GM13976 (cell line): ENCODE measurements at regions not wholly inside any gene's neighbourhood (a gene's known extent, or its start where the extent isn't known, plus 50 kb on each side); places are given as distances from the start of the nearest gene placed in this dataset.
"Not testable (repeated sequence)": the region's sequence is repeated elsewhere in the genome, so short reads cannot be mapped to it uniquely, and the experiment has no call there.

Source experiments
- DNase-seq: peaks from one replicate; pipeline ENCODE4 v3.0.0; 2012; ENCODE audit warnings: low spot score
- CTCF ChIP-seq: IDR thresholded peaks from 2 replicates; pipeline ENCODE4 v1.5.1; 2012; ENCODE audit warnings: borderline replicate concordance, mild to moderate bottlenecking; ENCODE audit not compliant: insufficient read depth; ENCODE audit errors: extremely low read depth, missing control alignments, control extremely low read depth
- in situ Hi-C: fragments of 300-500 bp; cut with MboI; formaldehyde crosslinking; loops from one replicate; pipeline ENCODE4 v1.12.0; 2022; ENCODE audit warnings: low sequenced_read_pairs, mixed read lengths, inconsistent platforms; ENCODE audit not compliant: unreplicated experiment

- in situ Hi-C loops, result no loop called here
- TF ChIP-seq CTCF, result no peak
- no peak for DNase-seq
Measured at GRCh38 chrX:108914791-108915190, 178.4 kb upstream of the IRS4 start.

GRCh38 chrX:108903831-108904230, 167.5 kb upstream of the IRS4 start:
- DNase-seq, in situ Hi-C loops: not testable (repeated sequence)

DNA sequence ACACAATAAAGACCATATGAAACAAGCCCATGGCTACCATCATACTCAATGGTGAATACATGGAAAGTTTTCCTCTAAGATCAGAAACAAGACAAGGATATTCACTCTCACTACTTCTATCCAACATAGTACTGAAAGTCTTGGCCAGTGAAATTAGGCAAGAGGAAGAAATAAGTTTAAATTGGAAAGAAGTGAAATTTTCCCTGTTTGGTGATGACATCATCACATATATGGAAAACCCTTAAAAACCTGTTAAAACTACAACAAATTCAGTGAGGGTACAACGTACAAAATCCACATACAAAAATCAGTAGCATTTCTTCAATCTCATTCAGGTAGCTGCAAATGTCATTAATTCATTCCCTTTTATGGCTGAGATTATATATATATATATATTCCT, 164.0 kb upstream of the IRS4 start:
- no peak for TF ChIP-seq CTCF
- in situ Hi-C loops, result no loop called here
- no peak for DNase-seq

DNA sequence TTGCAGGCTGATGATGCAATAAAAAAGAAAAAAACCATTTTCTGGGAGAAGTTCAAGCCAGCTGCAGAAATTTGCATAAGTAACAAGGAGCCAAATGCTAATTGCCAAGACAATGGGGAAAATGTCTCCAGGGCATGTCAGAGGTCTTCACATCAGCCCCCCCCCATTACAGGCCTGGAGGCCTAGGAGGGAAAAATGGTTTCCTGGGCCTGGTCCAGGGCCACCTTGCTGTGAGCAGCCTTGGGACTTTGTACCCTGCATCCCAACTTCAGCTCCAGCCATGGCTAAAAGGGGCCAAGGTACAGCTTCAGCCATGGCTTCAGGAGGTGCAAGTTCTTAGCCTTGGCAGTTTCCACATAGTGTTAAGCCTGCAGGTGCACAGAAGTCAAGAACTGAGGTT, 160.0 kb upstream of the IRS4 start:
- in situ Hi-C loops, DNase-seq: not testable (repeated sequence)

DNA sequence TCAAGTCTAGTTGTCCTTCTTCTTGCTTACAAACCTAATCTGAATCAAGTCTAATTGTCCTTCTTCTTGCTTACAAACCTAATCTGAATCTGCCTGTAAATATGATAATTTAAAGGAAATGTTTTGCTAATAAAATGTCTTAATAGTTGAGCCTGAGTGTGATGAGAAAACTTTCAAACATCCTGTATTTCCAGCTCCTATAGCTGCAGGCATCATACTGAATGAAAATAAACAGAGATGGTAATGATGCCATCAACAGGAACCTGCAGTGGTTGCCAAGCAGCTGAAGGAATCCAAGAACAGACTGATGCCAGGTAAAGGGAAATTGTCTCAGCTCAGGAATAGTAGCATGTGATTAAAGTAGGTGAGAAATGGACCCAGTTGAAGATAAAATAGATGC, 156.1 kb upstream of the IRS4 start:
- no peak for DNase-seq
- no peak for TF ChIP-seq CTCF
- in situ Hi-C loops, result no loop called here

DNA sequence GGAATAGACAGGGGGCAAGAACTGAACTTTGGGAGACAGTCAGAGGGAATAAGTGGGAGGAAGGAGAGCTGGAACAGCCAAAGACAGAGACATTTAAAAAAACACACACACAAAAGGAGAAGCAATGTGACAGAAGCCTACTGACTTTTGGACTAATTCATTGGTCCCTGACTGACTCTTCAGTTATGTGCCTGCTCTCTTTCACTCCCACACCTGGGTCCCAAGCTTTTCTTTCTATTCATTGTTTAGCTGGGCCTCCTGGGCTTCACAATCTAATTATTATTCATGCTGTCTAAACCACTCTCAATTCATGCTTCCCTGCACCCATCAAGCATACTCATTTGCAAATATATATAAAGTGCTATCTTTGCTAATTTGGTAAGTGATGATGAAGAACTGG, 139.2 kb upstream of the IRS4 start:
- TF ChIP-seq CTCF, result no peak
- DNase-seq, result no peak
- in situ Hi-C loops, result no loop called here

- in situ Hi-C loops, DNase-seq: not testable (repeated sequence)
Measured at GRCh38 chrX:108843039-108843438, 106.7 kb upstream of the IRS4 start.

DNA sequence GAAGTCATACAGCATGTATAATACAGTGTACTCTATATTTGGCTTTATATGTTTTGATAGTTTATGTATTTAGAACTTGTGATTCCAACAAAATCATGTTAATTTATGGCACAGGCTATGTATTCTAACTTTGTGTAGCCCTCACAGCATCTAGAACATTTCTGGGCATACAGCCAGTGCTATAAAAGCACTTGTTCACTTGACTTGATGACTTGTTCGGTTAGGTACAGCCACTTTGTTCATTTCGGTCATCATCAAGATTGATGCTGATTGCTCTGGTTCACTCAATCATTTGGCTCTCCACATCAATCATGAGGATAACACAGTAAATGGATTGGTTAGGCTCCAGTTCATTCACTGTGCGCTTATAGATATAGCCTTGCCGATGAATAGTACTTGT, 97.6 kb upstream of the IRS4 start:
- TF ChIP-seq CTCF, result no peak
- in situ Hi-C loops, result no loop called here
- DNase-seq, result no peak
